GM19025 (cell line): ENCODE measurements at regions not wholly inside any gene's neighbourhood (a gene's known extent, or its start where the extent isn't known, plus 50 kb on each side); places are given as distances from the start of the nearest gene placed in this dataset.
"Not testable (repeated sequence)": the region's sequence is repeated elsewhere in the genome, so short reads cannot be mapped to it uniquely, and the experiment has no call there.

Source experiments
- ATAC-seq: cut with Tn5 transposase; IDR thresholded peaks from one replicate; pipeline ENCODE4 v1.9.1; 2021; ENCODE audit warnings: mild to moderate bottlenecking, low read depth, moderate library complexity; ENCODE audit not compliant: unreplicated experiment

- ATAC-seq = not testable (repeated sequence)
These were observed 100.2 kb downstream of the SOCS6 start for GRCh38 chr18:70389036-70389435.

GRCh38 chr18:70387027-70387426, 98.2 kb downstream of the SOCS6 start:
- no peak for ATAC-seq

GRCh38 chr18:70386582-70386981, 97.7 kb downstream of the SOCS6 start:
- ATAC-seq = no peak

GRCh38 chr18:70385474-70385873, 96.6 kb downstream of the SOCS6 start:
- ATAC-seq = no peak

- peak; percentile 59 for ATAC-seq
These were observed 95.4 kb downstream of the SOCS6 start for GRCh38 chr18:70384181-70384790.

- ATAC-seq = no peak
These were observed 94.3 kb downstream of the SOCS6 start for GRCh38 chr18:70382992-70383717.

GRCh38 chr18:70382017-70382416, 93.2 kb downstream of the SOCS6 start:
- ATAC-seq = no peak

- ATAC-seq = no peak
These were observed 92.4 kb downstream of the SOCS6 start for GRCh38 chr18:70380915-70381896.
